ENCODE measurements at regions not wholly inside any gene's neighbourhood (a gene's known extent, or its start where the extent isn't known, plus 50 kb on each side); places are given as distances from the start of the nearest gene placed in this dataset.

GRCh38 chr1:4027008-4027407 is 126.9 kb upstream of the C1orf174 start:
- no peaks in the 10 kb centered on the region for H3K27me3 ChIP-seq (ENCODE audit: insufficient read depth, low read length)
- no peak overlapping the region for H3K9ac ChIP-seq (ENCODE audit: low read length)
- no peak for DNase-seq (ENCODE audit: low read depth)
- H2AFZ ChIP-seq (ENCODE audit: low read depth, low read length): no peak overlapping the region
- H3K4me1 ChIP-seq (ENCODE audit: insufficient read depth, low read length): no peaks in the 10 kb centered on the region
- no peaks in the 10 kb centered on the region for H4K20me1 ChIP-seq (ENCODE audit: insufficient read depth, low read length)
- no peak overlapping the region for H3K4me3 ChIP-seq (ENCODE audit: insufficient read depth, low read depth, low read length)
- H3K27me3 Mint-ChIP-seq (ENCODE audit: low read depth, unreplicated experiment): peaks cover 2% of the 10 kb centered on the region
- H3K4me1 Mint-ChIP-seq (ENCODE audit: low read depth, unreplicated experiment): no peaks in the 10 kb centered on the region
- no peak overlapping the region for H3K27ac Mint-ChIP-seq (ENCODE audit: unreplicated experiment)
- H3K36me3 Mint-ChIP-seq (ENCODE audit: low read depth, unreplicated experiment): no peaks in the 10 kb centered on the region
- H3K36me3 ChIP-seq (ENCODE audit: insufficient read depth, low read length): no peaks in the 10 kb centered on the region
- H3K4me2 ChIP-seq (ENCODE audit: low read length): no peak overlapping the region
- no peaks in the 10 kb centered on the region for H3K79me2 ChIP-seq (ENCODE audit: insufficient read depth, low read length)
- H3K4me3 Mint-ChIP-seq (ENCODE audit: unreplicated experiment): no peak overlapping the region
- TF ChIP-seq EZH2 (IDR thresholded peaks at IDR 0.05; ENCODE audit: insufficient read depth, low read length): no peak
- TF ChIP-seq CTCF (IDR thresholded peaks at IDR 0.05; ENCODE audit: insufficient read depth, low read depth, low read length): no peak
- H3K9me3 Mint-ChIP-seq (ENCODE audit: unreplicated experiment): peaks cover 13% of the 10 kb centered on the region
- FAIRE-seq: no peak
- no peak overlapping the region for H3K27ac ChIP-seq (ENCODE audit: low read depth, low read length)
- peaks cover 3% of the 10 kb centered on the region for H3K9me3 ChIP-seq (ENCODE audit: insufficient read depth, low read depth, low read length)

GRCh38 chr1:4027492-4028138 is 127.5 kb upstream of the C1orf174 start:
- no peaks in the 10 kb centered on the region for H3K4me1 ChIP-seq (ENCODE audit: insufficient read depth, low read length)
- H3K9me3 ChIP-seq (ENCODE audit: insufficient read depth, low read depth, low read length): peaks cover 4% of the 10 kb centered on the region
- no peaks in the 10 kb centered on the region for H3K27me3 ChIP-seq (ENCODE audit: insufficient read depth, low read length)
- Mint-ChIP-seq H3K36me3 (ENCODE audit: low read depth, unreplicated experiment) (no peaks in the 10 kb centered on the region), H3K27me3 (ENCODE audit: low read depth, unreplicated experiment) (no peaks in the 10 kb centered on the region), H3K4me3 (ENCODE audit: unreplicated experiment) (no peak overlapping the region), H3K27ac (ENCODE audit: unreplicated experiment) (no peak overlapping the region), H3K9me3 (ENCODE audit: unreplicated experiment) (peaks cover 8% of the 10 kb centered on the region), H3K4me1 (ENCODE audit: low read depth, unreplicated experiment) (no peaks in the 10 kb centered on the region)
- H3K36me3 ChIP-seq (ENCODE audit: insufficient read depth, low read length): no peaks in the 10 kb centered on the region
- no peak for FAIRE-seq
- no peak overlapping the region for H3K9ac ChIP-seq (ENCODE audit: low read length)
- no peak overlapping the region for H3K4me2 ChIP-seq (ENCODE audit: low read length)
- no peaks in the 10 kb centered on the region for H3K79me2 ChIP-seq (ENCODE audit: insufficient read depth, low read length)
- no peak overlapping the region for H2AFZ ChIP-seq (ENCODE audit: low read depth, low read length)
- no peak for DNase-seq (ENCODE audit: low read depth)
- H3K27ac ChIP-seq (ENCODE audit: low read depth, low read length): no peak overlapping the region
- TF ChIP-seq EZH2 (IDR thresholded peaks at IDR 0.05; ENCODE audit: insufficient read depth, low read length): no peak
- TF ChIP-seq CTCF (IDR thresholded peaks at IDR 0.05; ENCODE audit: insufficient read depth, low read depth, low read length): no peak
- H3K4me3 ChIP-seq (ENCODE audit: insufficient read depth, low read depth, low read length): no peak overlapping the region
- H4K20me1 ChIP-seq (ENCODE audit: insufficient read depth, low read length): no peaks in the 10 kb centered on the region

GRCh38 chr1:4028139-4028501 is 128.0 kb upstream of the C1orf174 start:
- Histone ChIP-seq H3K4me3 (ENCODE audit: insufficient read depth, low read depth, low read length) (no peak overlapping the region), H2AFZ (ENCODE audit: low read depth, low read length) (no peak overlapping the region), H3K27me3 (ENCODE audit: insufficient read depth, low read length) (no peaks in the 10 kb centered on the region), H3K27ac (ENCODE audit: low read depth, low read length) (no peak overlapping the region), H3K4me1 (ENCODE audit: insufficient read depth, low read length) (no peaks in the 10 kb centered on the region), H4K20me1 (ENCODE audit: insufficient read depth, low read length) (no peaks in the 10 kb centered on the region), H3K79me2 (ENCODE audit: insufficient read depth, low read length) (no peaks in the 10 kb centered on the region), H3K9me3 (ENCODE audit: insufficient read depth, low read depth, low read length) (peaks cover 6% of the 10 kb centered on the region), H3K36me3 (ENCODE audit: insufficient read depth, low read length) (no peaks in the 10 kb centered on the region), H3K4me2 (ENCODE audit: low read length) (no peak overlapping the region), H3K9ac (ENCODE audit: low read length) (no peak overlapping the region)
- peaks cover 10% of the 10 kb centered on the region for H3K9me3 Mint-ChIP-seq (ENCODE audit: unreplicated experiment)
- no peak overlapping the region for H3K4me3 Mint-ChIP-seq (ENCODE audit: unreplicated experiment)
- DNase-seq (ENCODE audit: low read depth): no peak
- no peak for FAIRE-seq
- H3K4me1 Mint-ChIP-seq (ENCODE audit: low read depth, unreplicated experiment): no peaks in the 10 kb centered on the region
- TF ChIP-seq CTCF (IDR thresholded peaks at IDR 0.05; ENCODE audit: insufficient read depth, low read depth, low read length) (no peak), EZH2 (IDR thresholded peaks at IDR 0.05; ENCODE audit: insufficient read depth, low read length) (no peak)
- no peak overlapping the region for H3K27ac Mint-ChIP-seq (ENCODE audit: unreplicated experiment)
- no peaks in the 10 kb centered on the region for H3K36me3 Mint-ChIP-seq (ENCODE audit: low read depth, unreplicated experiment)
- H3K27me3 Mint-ChIP-seq (ENCODE audit: low read depth, unreplicated experiment): no peaks in the 10 kb centered on the region
